HL-60 (cell line): ENCODE measurements at regions not wholly inside any gene's neighbourhood (a gene's known extent, or its start where the extent isn't known, plus 50 kb on each side); places are given as distances from the start of the nearest gene placed in this dataset.

Experiments
- DNase-seq, 2 experiments: peaks; one replicate each; pipeline ENCODE4 v3.0.0-alpha.2; 2010 to 2020; ENCODE audit warnings: low read depth in 1 of 2, low spot score in 1 of 2
- H3K27ac ChIP-seq: fragments of 250-450 bp; sonication (Bioruptor Pico); replicated peaks from 2 replicates; pipeline ENCODE4 v1.5.1; 2020; ENCODE audit warnings: mild to moderate bottlenecking, moderate library complexity
- H3K27me3 ChIP-seq: fragments of 250-450 bp; sonication (Bioruptor Pico); 2 replicates; pipeline ENCODE4 v1.5.1; 2021; ENCODE audit warnings: mild to moderate bottlenecking, moderate library complexity; ENCODE audit not compliant: insufficient read depth, poor library complexity, severe bottlenecking
- H3K4me3 ChIP-seq: replicated peaks from 2 replicates; pipeline ENCODE4 v1.5.1; 2011; ENCODE audit warnings: mild to moderate bottlenecking, control low read depth, low read length; ENCODE audit not compliant: insufficient read depth
- GABPA ChIP-seq: IDR thresholded peaks from 2 replicates; pipeline ENCODE4 v1.6.1; 2012; ENCODE audit warnings: low read depth
- POLR2AphosphoS5 ChIP-seq: IDR thresholded peaks from 2 replicates; pipeline ENCODE4 v1.6.1; 2012; ENCODE audit warnings: low read depth
- SPI1 ChIP-seq: IDR thresholded peaks from 2 replicates; pipeline ENCODE4 v1.6.1; 2012; ENCODE audit warnings: low read depth, mild to moderate bottlenecking, borderline replicate concordance
- TF ChIP-seq, protein P1 (sequence below): IDR thresholded peaks from 2 replicates; pipeline ENCODE4 v1.6.1; 2012; ENCODE audit warnings: low read depth; ENCODE audit not compliant: insufficient replicate concordance
- TF ChIP-seq, protein P2 (sequence below): IDR thresholded peaks from one replicate; pipeline ENCODE4 v1.5.1; 2011; ENCODE audit warnings: low read length, control low read depth, inconsistent platforms; ENCODE audit not compliant: insufficient read depth

DNA sequence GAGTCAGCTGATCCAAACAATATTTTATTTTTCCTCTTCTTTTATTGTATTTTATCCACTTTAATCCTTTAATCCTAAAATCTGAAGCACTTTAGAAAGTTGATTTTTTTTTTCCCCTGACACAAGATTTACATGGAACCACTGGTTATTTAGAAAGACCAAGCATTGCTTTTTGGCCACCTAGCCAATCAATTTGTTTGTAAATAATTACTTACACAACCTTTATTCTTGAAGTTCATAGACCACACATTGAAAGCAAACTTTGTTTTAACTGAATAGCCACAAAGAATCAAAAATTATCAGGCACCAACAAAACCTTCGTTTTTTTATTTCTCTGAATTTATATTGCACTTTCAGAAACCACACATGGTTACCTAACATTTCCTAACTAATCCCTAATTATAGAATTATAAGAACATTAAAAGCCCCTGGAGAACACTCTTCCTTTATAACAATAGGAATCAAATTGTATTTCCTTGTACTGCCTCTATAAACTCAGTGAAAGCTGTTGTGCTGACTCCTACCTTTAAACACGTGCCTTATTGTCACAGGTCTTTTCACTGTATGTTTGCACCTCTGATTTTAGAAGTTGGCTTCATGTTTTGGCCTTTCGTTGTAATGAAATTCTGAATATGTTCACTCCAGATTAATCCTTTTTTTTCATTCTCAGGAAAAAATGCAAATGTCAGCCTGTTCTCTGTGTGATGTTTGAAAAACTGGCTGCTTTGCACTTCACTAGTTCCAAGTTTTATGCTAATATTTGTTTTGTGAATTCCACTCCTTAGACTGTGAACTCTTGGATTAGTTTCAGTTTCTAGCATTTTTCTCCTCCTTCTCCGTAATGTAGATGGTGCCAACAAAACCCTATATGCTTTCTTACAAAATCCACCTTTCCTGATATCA, 1511.9 kb downstream of the REEP3 start:
- no peaks in the 10 kb centered on the region for H3K27me3 ChIP-seq
- no peak overlapping the region for H3K27ac ChIP-seq
- no peak for TF ChIP-seq SPI1
- TF ChIP-seq, protein P1, sequence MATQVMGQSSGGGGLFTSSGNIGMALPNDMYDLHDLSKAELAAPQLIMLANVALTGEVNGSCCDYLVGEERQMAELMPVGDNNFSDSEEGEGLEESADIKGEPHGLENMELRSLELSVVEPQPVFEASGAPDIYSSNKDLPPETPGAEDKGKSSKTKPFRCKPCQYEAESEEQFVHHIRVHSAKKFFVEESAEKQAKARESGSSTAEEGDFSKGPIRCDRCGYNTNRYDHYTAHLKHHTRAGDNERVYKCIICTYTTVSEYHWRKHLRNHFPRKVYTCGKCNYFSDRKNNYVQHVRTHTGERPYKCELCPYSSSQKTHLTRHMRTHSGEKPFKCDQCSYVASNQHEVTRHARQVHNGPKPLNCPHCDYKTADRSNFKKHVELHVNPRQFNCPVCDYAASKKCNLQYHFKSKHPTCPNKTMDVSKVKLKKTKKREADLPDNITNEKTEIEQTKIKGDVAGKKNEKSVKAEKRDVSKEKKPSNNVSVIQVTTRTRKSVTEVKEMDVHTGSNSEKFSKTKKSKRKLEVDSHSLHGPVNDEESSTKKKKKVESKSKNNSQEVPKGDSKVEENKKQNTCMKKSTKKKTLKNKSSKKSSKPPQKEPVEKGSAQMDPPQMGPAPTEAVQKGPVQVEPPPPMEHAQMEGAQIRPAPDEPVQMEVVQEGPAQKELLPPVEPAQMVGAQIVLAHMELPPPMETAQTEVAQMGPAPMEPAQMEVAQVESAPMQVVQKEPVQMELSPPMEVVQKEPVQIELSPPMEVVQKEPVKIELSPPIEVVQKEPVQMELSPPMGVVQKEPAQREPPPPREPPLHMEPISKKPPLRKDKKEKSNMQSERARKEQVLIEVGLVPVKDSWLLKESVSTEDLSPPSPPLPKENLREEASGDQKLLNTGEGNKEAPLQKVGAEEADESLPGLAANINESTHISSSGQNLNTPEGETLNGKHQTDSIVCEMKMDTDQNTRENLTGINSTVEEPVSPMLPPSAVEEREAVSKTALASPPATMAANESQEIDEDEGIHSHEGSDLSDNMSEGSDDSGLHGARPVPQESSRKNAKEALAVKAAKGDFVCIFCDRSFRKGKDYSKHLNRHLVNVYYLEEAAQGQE = no peak
- TF ChIP-seq GABPA = no peak
- TF ChIP-seq POLR2AphosphoS5 = no peak
- TF ChIP-seq, protein P2, sequence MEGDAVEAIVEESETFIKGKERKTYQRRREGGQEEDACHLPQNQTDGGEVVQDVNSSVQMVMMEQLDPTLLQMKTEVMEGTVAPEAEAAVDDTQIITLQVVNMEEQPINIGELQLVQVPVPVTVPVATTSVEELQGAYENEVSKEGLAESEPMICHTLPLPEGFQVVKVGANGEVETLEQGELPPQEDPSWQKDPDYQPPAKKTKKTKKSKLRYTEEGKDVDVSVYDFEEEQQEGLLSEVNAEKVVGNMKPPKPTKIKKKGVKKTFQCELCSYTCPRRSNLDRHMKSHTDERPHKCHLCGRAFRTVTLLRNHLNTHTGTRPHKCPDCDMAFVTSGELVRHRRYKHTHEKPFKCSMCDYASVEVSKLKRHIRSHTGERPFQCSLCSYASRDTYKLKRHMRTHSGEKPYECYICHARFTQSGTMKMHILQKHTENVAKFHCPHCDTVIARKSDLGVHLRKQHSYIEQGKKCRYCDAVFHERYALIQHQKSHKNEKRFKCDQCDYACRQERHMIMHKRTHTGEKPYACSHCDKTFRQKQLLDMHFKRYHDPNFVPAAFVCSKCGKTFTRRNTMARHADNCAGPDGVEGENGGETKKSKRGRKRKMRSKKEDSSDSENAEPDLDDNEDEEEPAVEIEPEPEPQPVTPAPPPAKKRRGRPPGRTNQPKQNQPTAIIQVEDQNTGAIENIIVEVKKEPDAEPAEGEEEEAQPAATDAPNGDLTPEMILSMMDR = no peak
- no peak overlapping the region for H3K4me3 ChIP-seq
- DNase-seq = no peak

DNA sequence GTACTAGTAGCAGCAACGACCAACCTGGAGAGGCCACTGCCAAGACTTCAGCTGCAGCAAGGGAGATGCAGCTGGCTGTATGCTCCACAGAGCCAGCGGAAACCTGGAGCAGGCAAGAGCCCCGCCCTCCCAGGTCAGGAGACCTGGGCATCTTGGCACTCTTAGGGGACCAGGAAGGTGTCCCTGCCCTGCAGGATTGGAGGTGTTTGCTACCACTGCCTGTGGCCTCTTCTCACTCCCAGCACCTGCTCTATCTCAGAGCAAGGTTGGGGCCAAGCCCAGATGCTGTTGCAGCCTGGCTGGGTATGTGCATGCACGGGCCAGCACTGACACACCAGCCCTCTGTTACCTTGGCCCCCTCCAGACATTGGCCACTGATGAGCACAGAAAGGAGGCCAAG, 1512.8 kb downstream of the REEP3 start:
- TF ChIP-seq GABPA (no peak), SPI1 (no peak), POLR2AphosphoS5 (no peak)
- TF ChIP-seq, protein P2 = no peak
- TF ChIP-seq, protein P1 = no peak
- no peak overlapping the region for H3K4me3 ChIP-seq

DNA sequence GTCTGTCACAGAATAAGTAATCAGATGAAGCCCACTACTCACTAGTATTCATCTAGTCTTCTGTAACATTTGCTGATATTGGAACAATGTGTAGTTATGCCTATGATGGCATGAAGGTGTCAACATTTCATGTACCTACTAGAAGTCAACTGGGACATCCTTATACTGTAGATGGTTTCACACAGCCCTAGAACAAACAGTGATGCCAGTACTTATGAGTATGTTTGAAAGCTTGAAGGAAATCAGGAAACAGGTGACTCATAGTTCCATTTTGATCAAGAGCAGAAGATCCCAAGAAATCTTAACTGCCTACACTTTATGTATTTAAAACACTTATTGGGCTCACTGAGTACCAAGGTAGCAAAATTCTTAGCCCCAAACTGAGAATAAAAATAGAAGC, 1519.6 kb downstream of the REEP3 start:
- Histone ChIP-seq H3K27ac (no peak overlapping the region), H3K4me3 (no peak overlapping the region), H3K27me3 (no peaks in the 10 kb centered on the region)
- TF ChIP-seq POLR2AphosphoS5 (no peak), GABPA (no peak), SPI1 (no peak)
- TF ChIP-seq, protein P2 = no peak
- TF ChIP-seq, protein P1 = no peak
- DNase-seq = no peak

More for the DNA sequence above, 1512.8 kb downstream of the REEP3 start:
- Histone ChIP-seq H3K27ac (no peak overlapping the region), H3K27me3 (no peaks in the 10 kb centered on the region)
- no peak for DNase-seq
